ENCODE measurements at regions not wholly inside any gene's neighbourhood (a gene's known extent, or its start where the extent isn't known, plus 50 kb on each side); places are given as distances from the start of the nearest gene placed in this dataset.
A peak's percentile ranks its signal among the peaks of the same experiment; 100 is the strongest.

GRCh38 chr4:126715067-126715466 lies 917.7 kb upstream of the INTU start:
- peak; percentile 77 for ATAC-seq
- Mint-ChIP-seq H3K9me3 (peaks cover 26% of the 10 kb centered on the region), H3K36me3 (peaks cover 19% of the 10 kb centered on the region), H3K27ac (peak overlapping the region; percentile 74; the same call in 1 of the 2 replicates), H3K4me1 (peaks cover 39% of the 10 kb centered on the region), H3K27me3 (ENCODE audit: low read depth) (no peaks in the 10 kb centered on the region), H3K4me3 (no peak overlapping the region)
- POLR2A ChIA-PET = no interaction called here
- DNase-seq (ENCODE audit: low spot score) = peak; percentile 17
- CTCF ChIA-PET = no interaction called here
- TF ChIP-seq USF1 (CRISPR knock-in tag; IDR thresholded peaks at IDR 0.05) (no peak), ZNF396 (CRISPR knock-in tag; IDR thresholded peaks at IDR 0.05; ENCODE audit: borderline replicate concordance) (0 out of 2 replicates have a peak, but pooled peaks have one; percentile 71)

GRCh38 chr4:126715681-126716080 lies 917.1 kb upstream of the INTU start:
- CTCF ChIA-PET = no interaction called here
- Mint-ChIP-seq H3K27me3 (ENCODE audit: low read depth) (no peaks in the 10 kb centered on the region), H3K27ac (peak overlapping the region; percentile 46), H3K4me1 (peaks cover 39% of the 10 kb centered on the region), H3K4me3 (no peak overlapping the region), H3K9me3 (peaks cover 26% of the 10 kb centered on the region), H3K36me3 (peaks cover 19% of the 10 kb centered on the region)
- DNase-seq (ENCODE audit: low spot score) (no peak), ATAC-seq (peak; percentile 57)
- TF ChIP-seq SMAD3 (CRISPR knock-in tag; IDR thresholded peaks at IDR 0.05; ENCODE audit: borderline replicate concordance) = no peak
- no peak for TF ChIP-seq ZNF121 (CRISPR knock-in tag; IDR thresholded peaks at IDR 0.05)
- no peak for TF ChIP-seq FOXK1 (CRISPR knock-in tag; IDR thresholded peaks at IDR 0.05)
- TF ChIP-seq ZNF263 (CRISPR knock-in tag; IDR thresholded peaks at IDR 0.05; ENCODE audit: low read depth) = no peak
- no peak for TF ChIP-seq GRHL2 (CRISPR knock-in tag; IDR thresholded peaks at IDR 0.05; ENCODE audit: insufficient replicate concordance, severe bottlenecking)
- no peak for TF ChIP-seq USF2 (CRISPR knock-in tag; IDR thresholded peaks at IDR 0.05)
- no peak for TF ChIP-seq CTCF (IDR thresholded peaks at IDR 0.05)
- no peak for TF ChIP-seq FOXP1 (CRISPR knock-in tag; IDR thresholded peaks at IDR 0.05; ENCODE audit: borderline replicate concordance)
- TF ChIP-seq ZMAT4 (CRISPR knock-in tag; IDR thresholded peaks at IDR 0.05) = no peak
- TF ChIP-seq SOX15 (CRISPR knock-in tag; IDR thresholded peaks at IDR 0.05) = no peak
- no peak for TF ChIP-seq TCF7 (CRISPR knock-in tag; IDR thresholded peaks at IDR 0.05; ENCODE audit: low read depth)
- TF ChIP-seq ZBTB43 (CRISPR knock-in tag; IDR thresholded peaks at IDR 0.05) = no peak
- no peak for TF ChIP-seq ZNF219 (CRISPR knock-in tag; IDR thresholded peaks at IDR 0.05; ENCODE audit: borderline replicate concordance)
- TF ChIP-seq CDX4 (CRISPR knock-in tag; IDR thresholded peaks at IDR 0.05; ENCODE audit: borderline replicate concordance) = no peak
- no peak for TF ChIP-seq AR (CRISPR knock-in tag; IDR thresholded peaks at IDR 0.05)
- no peak for TF ChIP-seq RELA (CRISPR knock-in tag; IDR thresholded peaks at IDR 0.05; ENCODE audit: borderline replicate concordance)
- TF ChIP-seq ZNF423 (CRISPR knock-in tag; IDR thresholded peaks at IDR 0.05) = no peak
- TF ChIP-seq IRF1 (CRISPR knock-in tag; IDR thresholded peaks at IDR 0.05) = no peak
- POLR2A ChIA-PET = no interaction called here
